Astrocyte of the spinal cord (primary cell): ENCODE measurements at regions not wholly inside any gene's neighbourhood (a gene's known extent, or its start where the extent isn't known, plus 50 kb on each side); places are given as distances from the start of the nearest gene placed in this dataset.

Experiments
- DNase-seq: peaks from one replicate; pipeline ENCODE4 v3.0.0; 2011; ENCODE audit warnings: low read depth, low spot score
- H3K4me3 ChIP-seq: 2 replicates; pipeline ENCODE4 v1.5.1; 2011; ENCODE audit warnings: low read depth, mild to moderate bottlenecking, low read length, moderate library complexity
- CTCF ChIP-seq: IDR thresholded peaks from 2 replicates; pipeline ENCODE4 v1.5.1; 2012; ENCODE audit warnings: low read depth, mild to moderate bottlenecking, low read length, inconsistent platforms
- in situ Hi-C: cut with HindIII; loops from 2 replicates; pipeline ENCODE4 v1.10.0; 2017; ENCODE audit warnings: low sequenced_read_pairs

DNA sequence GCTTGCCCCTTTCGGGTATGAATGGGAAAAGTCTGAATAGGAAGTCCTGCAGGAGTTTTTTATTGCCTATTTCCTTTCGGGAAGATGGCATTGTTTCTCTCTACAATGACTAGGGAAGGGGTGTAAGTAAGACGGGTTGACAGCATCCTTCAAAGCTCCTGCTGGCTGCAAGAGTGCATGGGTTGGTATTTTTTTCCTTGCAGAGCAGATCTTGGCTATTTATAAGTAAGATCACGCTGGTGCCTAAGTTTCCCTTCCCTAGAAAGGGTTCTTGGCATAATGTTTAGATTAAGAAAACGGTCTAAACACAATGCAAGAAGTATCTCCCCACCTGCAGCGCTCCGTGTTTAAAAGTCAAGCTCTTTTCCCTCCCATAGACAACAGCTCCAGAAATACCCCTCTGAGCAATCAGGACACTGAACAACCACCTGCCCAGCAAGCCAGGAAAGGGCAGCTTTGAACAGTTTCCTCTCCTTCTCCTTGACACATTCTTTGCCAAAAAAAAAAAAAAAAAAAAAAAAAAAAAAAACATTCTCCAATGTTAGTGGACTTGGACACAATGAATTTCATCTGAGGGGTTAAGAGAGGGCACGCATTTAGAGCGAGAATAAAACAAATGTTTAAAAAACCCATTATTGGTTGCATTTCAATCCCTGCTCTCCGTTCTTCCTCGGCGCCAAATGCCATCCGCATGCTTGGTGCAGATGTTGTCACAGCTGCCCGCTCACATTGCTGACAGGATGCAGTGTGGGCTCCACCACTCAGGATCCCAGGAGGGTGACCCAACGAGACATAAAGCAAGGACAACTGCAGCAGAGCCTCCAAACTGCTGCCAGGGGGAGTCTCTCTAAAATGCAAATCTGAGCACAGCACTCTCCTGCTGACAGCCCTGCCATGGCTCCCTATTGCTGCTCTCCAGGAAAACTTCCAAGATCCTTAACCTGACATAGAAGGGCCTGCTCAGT is 427.4 kb upstream of the MGMT start:
- TF ChIP-seq CTCF: no peak
- in situ Hi-C loops: no loop called here
- no peak overlapping the region for H3K4me3 ChIP-seq
- DNase-seq: no peak

DNA sequence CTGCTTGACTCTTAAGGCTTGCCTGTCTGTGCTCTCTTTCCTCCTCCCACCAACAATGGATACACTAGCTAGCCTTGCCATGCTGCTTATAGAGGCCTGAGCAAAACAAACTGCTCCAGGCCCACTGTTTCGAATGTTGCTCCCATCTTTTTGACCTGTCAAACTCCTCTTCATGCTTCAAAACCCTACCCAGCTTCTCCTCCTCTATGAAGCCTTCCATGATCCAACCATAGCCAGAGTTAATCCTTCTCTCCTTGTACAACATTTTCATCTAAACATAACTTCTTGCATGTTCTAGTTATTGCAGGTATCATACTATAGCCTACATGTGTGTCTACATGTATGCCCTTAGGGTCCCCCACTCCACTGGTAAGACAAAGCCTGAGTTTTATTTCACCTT is 426.7 kb upstream of the MGMT start:
- in situ Hi-C loops: no loop called here
- H3K4me3 ChIP-seq: no peak overlapping the region
- DNase-seq: no peak
- no peak for TF ChIP-seq CTCF

- no peak for TF ChIP-seq CTCF
- H3K4me3 ChIP-seq: no peak overlapping the region
- in situ Hi-C loops: no loop called here
- DNase-seq: no peak
Measured at GRCh38 chr10:129041916-129042315, 425.1 kb upstream of the MGMT start.

DNA sequence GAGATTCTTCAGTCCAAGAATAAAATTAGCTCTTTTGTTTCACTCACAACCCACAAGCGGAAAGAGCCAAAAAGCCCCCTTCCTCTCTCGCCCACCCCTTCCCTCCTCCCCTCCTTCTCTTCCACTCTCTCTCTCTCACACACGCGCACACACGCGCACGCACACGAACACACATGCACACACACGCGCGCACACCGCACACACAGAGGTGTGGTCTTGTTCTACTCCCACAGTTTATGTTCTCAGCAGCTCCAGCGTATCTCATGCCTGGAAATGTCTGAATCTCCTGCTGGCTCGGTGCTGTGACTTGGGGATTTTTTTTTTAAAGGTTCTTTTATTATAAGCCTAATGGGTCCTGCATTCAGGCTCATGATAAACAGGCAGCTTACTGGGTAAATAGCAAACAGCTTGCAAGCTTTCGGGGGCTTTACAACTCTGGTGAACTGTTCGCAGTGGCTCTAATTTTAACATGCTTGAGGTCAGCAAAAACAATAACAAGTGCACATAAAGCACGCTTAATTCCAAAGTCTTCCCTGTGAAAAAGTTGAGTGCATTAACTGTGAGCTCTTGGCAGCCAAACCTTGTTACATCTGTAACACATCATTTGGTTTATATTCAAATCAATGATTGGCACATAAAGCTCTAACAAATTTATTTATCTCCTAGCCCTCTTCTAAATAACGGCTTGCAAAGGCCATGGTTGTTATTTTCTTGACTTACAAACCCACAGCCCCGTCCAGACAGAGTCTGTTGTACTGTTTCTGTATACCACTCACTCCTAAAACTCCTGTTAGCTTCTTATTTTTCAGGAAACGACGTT is 424.1 kb upstream of the MGMT start:
- in situ Hi-C loops: no loop called here

DNA sequence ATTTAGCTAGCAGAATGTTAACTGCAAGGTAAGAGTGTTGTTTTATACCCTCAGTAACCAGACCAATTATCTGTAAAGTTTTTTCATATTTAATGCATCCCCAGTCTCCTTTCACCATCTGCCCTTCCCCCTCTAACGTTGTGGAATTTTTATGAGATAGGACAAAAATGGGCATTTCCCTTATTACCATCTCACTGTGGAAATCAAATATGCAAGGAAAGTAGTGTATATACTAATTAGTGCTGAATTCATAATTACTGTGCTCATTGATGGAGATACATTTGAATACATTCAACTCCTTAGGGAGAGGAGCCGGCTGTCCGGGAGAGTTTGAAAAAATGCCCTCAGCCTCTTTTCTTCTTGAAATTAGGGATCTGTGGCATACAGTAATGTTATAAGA is 423.4 kb upstream of the MGMT start:
- DNase-seq: no peak
- in situ Hi-C loops: no loop called here
- no peak for TF ChIP-seq CTCF
- H3K4me3 ChIP-seq: no peak overlapping the region

More for the DNA sequence above, 424.1 kb upstream of the MGMT start:
- DNase-seq: no peak
- no peak overlapping the region for H3K4me3 ChIP-seq
- TF ChIP-seq CTCF: no peak

- DNase-seq: no peak
- no peak for TF ChIP-seq CTCF
- in situ Hi-C loops: no loop called here
- H3K4me3 ChIP-seq: no peak overlapping the region
Measured at GRCh38 chr10:129045599-129045998, 421.4 kb upstream of the MGMT start.
